ENCODE measurements at regions not wholly inside any gene's neighbourhood (a gene's known extent, or its start where the extent isn't known, plus 50 kb on each side); places are given as distances from the start of the nearest gene placed in this dataset.

- no peak for TF ChIP-seq CTCF (conservative IDR thresholded peaks at IDR 0.05; ENCODE audit: low read depth, low read length)
- DNase-seq (ENCODE audit: low read depth), result no peak
- no peak overlapping the region for H3K4me3 ChIP-seq (ENCODE audit: low read length)
These were observed 108.9 kb upstream of the PCBD1 start for GRCh38 chr10:70997236-70997635.

GRCh38 chr10:70998086-70998485 lies 109.7 kb upstream of the PCBD1 start:
- H3K4me3 ChIP-seq (ENCODE audit: low read length), result no peak overlapping the region
- DNase-seq (ENCODE audit: low read depth), result no peak
- TF ChIP-seq CTCF (conservative IDR thresholded peaks at IDR 0.05; ENCODE audit: low read depth, low read length), result no peak

- H3K4me3 ChIP-seq (ENCODE audit: low read length), result no peak overlapping the region
These were observed 113.1 kb upstream of the PCBD1 start for GRCh38 chr10:71001470-71001869.

GRCh38 chr10:71004176-71005075 lies 116.1 kb upstream of the PCBD1 start:
- no peak for DNase-seq (ENCODE audit: low read depth)
- TF ChIP-seq CTCF (conservative IDR thresholded peaks at IDR 0.05; ENCODE audit: low read depth, low read length), result no peak
- H3K4me3 ChIP-seq (ENCODE audit: low read length), result no peak overlapping the region

More at GRCh38 chr10:71001470-71001869, 113.1 kb upstream of the PCBD1 start:
- no peak for DNase-seq (ENCODE audit: low read depth)
- no peak for TF ChIP-seq CTCF (conservative IDR thresholded peaks at IDR 0.05; ENCODE audit: low read depth, low read length)

- DNase-seq (ENCODE audit: low read depth), result no peak
- H3K4me3 ChIP-seq (ENCODE audit: low read length), result no peak overlapping the region
- TF ChIP-seq CTCF (conservative IDR thresholded peaks at IDR 0.05; ENCODE audit: low read depth, low read length), result no peak
These were observed 117.3 kb upstream of the PCBD1 start for GRCh38 chr10:71005337-71006305.

GRCh38 chr10:71006506-71006905 lies 118.1 kb upstream of the PCBD1 start:
- no peak for DNase-seq (ENCODE audit: low read depth)
- no peak overlapping the region for H3K4me3 ChIP-seq (ENCODE audit: low read length)
- no peak for TF ChIP-seq CTCF (conservative IDR thresholded peaks at IDR 0.05; ENCODE audit: low read depth, low read length)

Measured in retinal pigment epithelial cell (primary cell).